NB4 (cell line): ENCODE measurements at regions not wholly inside any gene's neighbourhood (a gene's known extent, or its start where the extent isn't known, plus 50 kb on each side); places are given as distances from the start of the nearest gene placed in this dataset.

Experiments used
- DNase-seq: peaks from one replicate; pipeline ENCODE4 v3.0.0; 2010; ENCODE audit warnings: low read depth
- H3K4me3 ChIP-seq: one replicate; pipeline ENCODE4 v1.5.1; 2011; ENCODE audit warnings: mild to moderate bottlenecking, low read depth, low read length, moderate library complexity
- MYC ChIP-seq: IDR thresholded peaks from 2 replicates; pipeline ENCODE4 v1.6.1; 2011; ENCODE audit warnings: low read depth, low read length
- POLR2A ChIP-seq: IDR thresholded peaks from 2 replicates; pipeline ENCODE4 v1.6.1; 2011; ENCODE audit warnings: mild to moderate bottlenecking; ENCODE audit not compliant: insufficient read length; ENCODE audit errors: extremely low read depth
- TF ChIP-seq, protein P1 (sequence below): IDR thresholded peaks from 2 replicates; pipeline ENCODE4 v1.6.1; 2011; ENCODE audit warnings: low read depth, low read length
- TF ChIP-seq, protein P2 (sequence below): IDR thresholded peaks from one replicate; pipeline ENCODE4 v1.5.1; 2012; ENCODE audit warnings: low read depth, low read length

DNA sequence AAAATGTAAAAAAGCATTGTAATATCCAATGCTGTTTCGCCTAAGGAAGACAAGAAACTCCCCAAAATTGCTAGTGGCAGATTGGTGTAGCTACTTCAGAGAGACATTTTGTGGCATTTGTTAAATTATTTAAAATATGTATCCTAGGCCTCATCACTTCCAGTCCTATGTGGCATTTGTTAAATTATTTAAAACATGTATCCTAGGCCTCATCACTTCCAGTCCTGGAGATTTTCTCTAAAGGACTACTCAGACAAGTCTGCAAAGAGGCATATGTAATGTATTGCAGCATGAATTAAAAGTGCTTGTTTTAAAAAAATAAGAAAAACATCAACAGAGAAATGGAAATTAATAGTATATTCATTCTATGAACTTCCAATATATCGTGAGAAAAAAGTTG, 95.6 kb upstream of the KCTD3 start:
- no peak overlapping the region for H3K4me3 ChIP-seq
- TF ChIP-seq MYC, result no peak
- DNase-seq, result no peak

DNA sequence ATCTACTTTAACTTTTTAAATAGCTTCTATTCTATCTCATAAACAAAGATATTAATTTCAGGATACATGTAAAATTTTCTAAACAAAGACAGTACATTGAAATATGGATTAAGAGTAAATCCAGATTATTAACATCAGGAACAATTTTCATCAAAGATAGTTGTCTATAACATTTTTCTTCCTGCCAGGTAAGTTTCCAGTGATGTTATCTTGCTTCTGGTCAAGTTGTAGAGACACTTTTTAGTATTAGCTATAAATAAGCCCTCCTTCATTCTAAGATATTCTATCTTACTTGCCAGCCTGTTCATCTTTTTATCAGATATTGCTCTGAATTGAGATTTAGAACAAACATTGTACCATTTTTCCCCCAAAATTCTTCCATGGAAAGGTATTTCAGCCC, 94.4 kb upstream of the KCTD3 start:
- no peak for DNase-seq
- no peak overlapping the region for H3K4me3 ChIP-seq
- TF ChIP-seq, protein P1, sequence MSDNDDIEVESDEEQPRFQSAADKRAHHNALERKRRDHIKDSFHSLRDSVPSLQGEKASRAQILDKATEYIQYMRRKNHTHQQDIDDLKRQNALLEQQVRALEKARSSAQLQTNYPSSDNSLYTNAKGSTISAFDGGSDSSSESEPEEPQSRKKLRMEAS, result no peak
- TF ChIP-seq, protein P2, sequence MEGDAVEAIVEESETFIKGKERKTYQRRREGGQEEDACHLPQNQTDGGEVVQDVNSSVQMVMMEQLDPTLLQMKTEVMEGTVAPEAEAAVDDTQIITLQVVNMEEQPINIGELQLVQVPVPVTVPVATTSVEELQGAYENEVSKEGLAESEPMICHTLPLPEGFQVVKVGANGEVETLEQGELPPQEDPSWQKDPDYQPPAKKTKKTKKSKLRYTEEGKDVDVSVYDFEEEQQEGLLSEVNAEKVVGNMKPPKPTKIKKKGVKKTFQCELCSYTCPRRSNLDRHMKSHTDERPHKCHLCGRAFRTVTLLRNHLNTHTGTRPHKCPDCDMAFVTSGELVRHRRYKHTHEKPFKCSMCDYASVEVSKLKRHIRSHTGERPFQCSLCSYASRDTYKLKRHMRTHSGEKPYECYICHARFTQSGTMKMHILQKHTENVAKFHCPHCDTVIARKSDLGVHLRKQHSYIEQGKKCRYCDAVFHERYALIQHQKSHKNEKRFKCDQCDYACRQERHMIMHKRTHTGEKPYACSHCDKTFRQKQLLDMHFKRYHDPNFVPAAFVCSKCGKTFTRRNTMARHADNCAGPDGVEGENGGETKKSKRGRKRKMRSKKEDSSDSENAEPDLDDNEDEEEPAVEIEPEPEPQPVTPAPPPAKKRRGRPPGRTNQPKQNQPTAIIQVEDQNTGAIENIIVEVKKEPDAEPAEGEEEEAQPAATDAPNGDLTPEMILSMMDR, result no peak
- TF ChIP-seq POLR2A, result no peak
- no peak for TF ChIP-seq MYC

DNA sequence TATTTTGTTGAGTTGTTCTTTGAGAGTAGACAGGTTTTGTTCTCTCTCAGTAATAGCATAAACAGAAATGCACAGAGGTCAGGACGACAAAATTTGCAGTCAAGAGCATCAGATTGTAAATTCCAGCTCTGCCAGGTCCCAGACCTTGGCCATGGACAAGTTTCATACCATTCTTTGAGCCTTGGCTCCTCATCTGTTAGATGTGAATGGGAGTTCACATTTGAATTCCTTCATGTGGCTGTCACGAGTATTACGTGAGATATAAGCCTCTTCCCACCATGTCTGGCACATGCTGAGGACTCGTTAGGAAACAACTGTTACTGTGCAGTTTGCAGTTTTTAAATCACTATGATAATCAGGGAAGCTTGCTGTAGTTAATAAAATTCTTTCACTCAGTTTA, 93.2 kb upstream of the KCTD3 start:
- no peak for DNase-seq
- TF ChIP-seq, protein P1, result no peak
- no peak for TF ChIP-seq MYC
- no peak for TF ChIP-seq POLR2A
- TF ChIP-seq, protein P2, result no peak
- H3K4me3 ChIP-seq, result no peak overlapping the region

DNA sequence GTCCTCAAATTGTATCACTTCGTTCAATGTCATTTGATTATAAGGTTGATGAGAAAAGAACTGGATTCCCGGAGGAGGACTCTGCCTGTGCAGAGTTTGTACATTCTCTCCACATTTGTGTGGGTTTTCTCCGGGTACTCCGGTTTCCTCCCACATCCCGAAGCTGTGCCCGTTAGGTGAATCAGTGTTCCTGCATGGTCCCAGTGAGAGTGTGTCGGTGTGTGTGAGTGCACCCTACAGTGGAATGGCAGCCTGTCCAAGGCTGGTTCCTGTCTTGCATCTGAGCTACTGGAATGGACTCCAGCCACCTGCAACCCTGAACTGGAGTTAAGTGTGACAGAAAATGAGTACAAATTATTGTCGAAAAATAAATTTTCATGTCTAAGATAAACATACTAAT, 92.2 kb upstream of the KCTD3 start:
- TF ChIP-seq, protein P2, result no peak
- TF ChIP-seq, protein P1, result no peak
- TF ChIP-seq POLR2A (no peak), MYC (no peak)
- H3K4me3 ChIP-seq, result no peak overlapping the region
- DNase-seq, result no peak

DNA sequence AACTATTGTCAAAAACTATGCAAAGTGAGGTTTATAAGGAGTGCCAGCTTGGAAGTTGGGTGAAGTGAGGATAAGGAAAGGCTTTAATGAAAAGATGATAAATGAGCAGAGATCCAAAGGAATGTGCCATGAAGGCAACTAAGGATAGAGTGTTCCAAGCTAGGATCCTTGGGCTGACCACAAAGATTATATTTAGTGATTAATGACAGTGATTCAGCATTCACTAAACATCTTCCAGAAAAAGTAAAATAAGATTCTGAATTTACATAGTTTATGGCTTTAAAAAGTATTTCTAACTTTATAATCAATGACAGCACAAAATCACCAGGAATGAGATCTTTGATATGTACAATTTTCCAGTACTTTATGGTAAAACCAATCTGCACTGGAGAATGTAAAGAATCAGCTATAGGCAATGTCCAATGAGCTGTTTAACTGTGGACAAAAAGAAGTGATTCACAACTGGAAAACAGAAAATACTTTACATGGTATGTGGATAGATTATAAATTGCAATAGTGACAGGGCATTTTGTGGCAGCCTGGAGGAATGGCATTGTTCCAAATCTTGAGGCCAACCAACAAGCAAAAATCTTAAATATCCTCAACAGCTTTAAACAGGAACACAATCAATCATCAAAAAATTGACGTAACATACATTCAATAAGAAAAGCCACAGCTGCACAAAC, 91.2 kb upstream of the KCTD3 start:
- no peak for DNase-seq
- no peak overlapping the region for H3K4me3 ChIP-seq
- TF ChIP-seq POLR2A (no peak), MYC (no peak)
- TF ChIP-seq, protein P2, result no peak
- TF ChIP-seq, protein P1, result no peak

DNA sequence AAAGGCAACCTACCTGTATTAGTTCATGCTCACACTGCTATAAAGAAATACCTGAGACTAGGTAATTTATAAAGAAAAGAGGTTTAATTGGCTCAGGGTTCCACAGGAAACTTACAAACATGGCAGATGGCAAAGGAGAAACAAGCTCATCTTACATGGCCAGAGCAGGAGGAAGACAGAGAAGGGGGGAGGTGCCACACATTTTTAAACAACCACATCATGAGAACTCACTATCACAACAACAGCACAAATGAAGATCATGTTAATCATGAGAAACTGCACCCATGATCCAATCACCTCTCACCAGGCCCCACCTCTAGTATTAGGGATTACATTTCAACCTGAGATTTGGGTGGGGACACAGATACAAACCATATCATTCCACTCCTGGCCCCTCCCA, 90.6 kb upstream of the KCTD3 start:
- TF ChIP-seq POLR2A (no peak), MYC (no peak)
- TF ChIP-seq, protein P2, result no peak
- TF ChIP-seq, protein P1, result no peak
- H3K4me3 ChIP-seq, result no peak overlapping the region
- no peak for DNase-seq
